ENCODE measurements at regions not wholly inside any gene's neighbourhood (a gene's known extent, or its start where the extent isn't known, plus 50 kb on each side); places are given as distances from the start of the nearest gene placed in this dataset.

DNA sequence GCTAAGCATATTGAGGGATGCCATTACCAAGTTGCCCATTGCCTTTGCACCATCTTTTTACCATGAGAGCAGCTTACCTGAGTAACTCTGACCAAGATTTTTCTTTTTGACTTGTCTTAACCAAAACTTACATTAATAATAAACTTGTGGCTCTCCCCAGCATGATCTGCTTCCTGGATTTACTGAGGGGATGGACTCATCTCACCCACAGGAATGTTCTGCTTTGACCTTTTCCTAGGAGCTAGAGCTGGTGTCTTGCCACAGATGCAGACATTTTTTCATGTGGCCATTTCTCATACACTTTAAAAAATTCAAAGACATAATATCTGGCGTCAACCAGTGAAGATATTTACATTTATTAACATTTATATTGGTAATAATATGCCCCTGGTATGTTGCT lies 79.2 kb upstream of the EFHC2 start:
- TF ChIP-seq, protein P1, sequence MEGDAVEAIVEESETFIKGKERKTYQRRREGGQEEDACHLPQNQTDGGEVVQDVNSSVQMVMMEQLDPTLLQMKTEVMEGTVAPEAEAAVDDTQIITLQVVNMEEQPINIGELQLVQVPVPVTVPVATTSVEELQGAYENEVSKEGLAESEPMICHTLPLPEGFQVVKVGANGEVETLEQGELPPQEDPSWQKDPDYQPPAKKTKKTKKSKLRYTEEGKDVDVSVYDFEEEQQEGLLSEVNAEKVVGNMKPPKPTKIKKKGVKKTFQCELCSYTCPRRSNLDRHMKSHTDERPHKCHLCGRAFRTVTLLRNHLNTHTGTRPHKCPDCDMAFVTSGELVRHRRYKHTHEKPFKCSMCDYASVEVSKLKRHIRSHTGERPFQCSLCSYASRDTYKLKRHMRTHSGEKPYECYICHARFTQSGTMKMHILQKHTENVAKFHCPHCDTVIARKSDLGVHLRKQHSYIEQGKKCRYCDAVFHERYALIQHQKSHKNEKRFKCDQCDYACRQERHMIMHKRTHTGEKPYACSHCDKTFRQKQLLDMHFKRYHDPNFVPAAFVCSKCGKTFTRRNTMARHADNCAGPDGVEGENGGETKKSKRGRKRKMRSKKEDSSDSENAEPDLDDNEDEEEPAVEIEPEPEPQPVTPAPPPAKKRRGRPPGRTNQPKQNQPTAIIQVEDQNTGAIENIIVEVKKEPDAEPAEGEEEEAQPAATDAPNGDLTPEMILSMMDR (IDR thresholded peaks at IDR 0.05 in 2 of 3, conservative IDR thresholded peaks at IDR 0.05 in 1 of 3; ENCODE audit: insufficient read depth in 2 of 3, low read depth in 1 of 3, low read length in 3 of 3), result no peak
- TF ChIP-seq, protein P2, sequence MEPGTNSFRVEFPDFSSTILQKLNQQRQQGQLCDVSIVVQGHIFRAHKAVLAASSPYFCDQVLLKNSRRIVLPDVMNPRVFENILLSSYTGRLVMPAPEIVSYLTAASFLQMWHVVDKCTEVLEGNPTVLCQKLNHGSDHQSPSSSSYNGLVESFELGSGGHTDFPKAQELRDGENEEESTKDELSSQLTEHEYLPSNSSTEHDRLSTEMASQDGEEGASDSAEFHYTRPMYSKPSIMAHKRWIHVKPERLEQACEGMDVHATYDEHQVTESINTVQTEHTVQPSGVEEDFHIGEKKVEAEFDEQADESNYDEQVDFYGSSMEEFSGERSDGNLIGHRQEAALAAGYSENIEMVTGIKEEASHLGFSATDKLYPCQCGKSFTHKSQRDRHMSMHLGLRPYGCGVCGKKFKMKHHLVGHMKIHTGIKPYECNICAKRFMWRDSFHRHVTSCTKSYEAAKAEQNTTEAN (CRISPR knock-in tag; IDR thresholded peaks at IDR 0.05), result no peak
- no peak for TF ChIP-seq ETV6 (IDR thresholded peaks at IDR 0.05; ENCODE audit: borderline replicate concordance in 1 of 2, low read depth in 2 of 2, low read length in 1 of 2)
- TF ChIP-seq ETV6 (CRISPR knock-in tag; IDR thresholded peaks at IDR 0.05; ENCODE audit: borderline replicate concordance), result no peak
- no peak for TF ChIP-seq RCOR1 (IDR thresholded peaks at IDR 0.05; ENCODE audit: borderline replicate concordance in 1 of 2, low read depth in 2 of 2, low read length in 2 of 2)
- TF ChIP-seq MIER1 (IDR thresholded peaks at IDR 0.05; ENCODE audit: low read depth), result no peak
- TF ChIP-seq CHD4 (IDR thresholded peaks at IDR 0.05; ENCODE audit: insufficient read depth, insufficient replicate concordance, low read depth, low read length, poor library complexity, severe bottlenecking), result no peak
- TF ChIP-seq RBM25 (IDR thresholded peaks at IDR 0.05; ENCODE audit: low read depth, low read length, severe bottlenecking), result no peak
- TF ChIP-seq ATF1 (CRISPR knock-in tag; IDR thresholded peaks at IDR 0.05), result no peak
- TF ChIP-seq ATF1 (tag; IDR thresholded peaks at IDR 0.05), result no peak
- no peak for TF ChIP-seq ZZZ3 (IDR thresholded peaks at IDR 0.05)
- TF ChIP-seq ILF3 (IDR thresholded peaks at IDR 0.05; ENCODE audit: borderline replicate concordance), result no peak
- TF ChIP-seq CHD2 (IDR thresholded peaks at IDR 0.05; ENCODE audit: low read depth, low read length), result no peak

All from K562 (cell line).